ENCODE measurements at regions not wholly inside any gene's neighbourhood (a gene's known extent, or its start where the extent isn't known, plus 50 kb on each side); places are given as distances from the start of the nearest gene placed in this dataset.

DNA sequence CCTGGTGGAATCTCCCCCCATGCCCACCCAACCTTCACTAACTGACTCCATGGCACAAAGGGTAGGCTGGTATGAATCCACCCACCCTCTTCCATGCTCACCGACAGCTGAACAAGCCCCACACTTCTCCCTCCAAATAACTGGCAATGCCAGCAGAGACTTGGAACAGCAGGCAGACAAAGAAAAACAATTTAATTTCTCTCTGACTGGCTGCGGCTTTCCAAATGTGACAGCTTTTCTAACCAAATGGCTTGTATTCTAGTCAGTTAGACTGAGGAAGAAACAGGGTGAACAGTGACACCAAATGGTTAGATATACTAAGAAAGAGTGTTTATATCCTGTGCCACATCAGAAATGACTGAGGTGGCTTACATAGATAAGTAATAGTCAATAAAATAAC lies 199.3 kb upstream of the ADAMTS3 start:
- TF ChIP-seq, protein P1, sequence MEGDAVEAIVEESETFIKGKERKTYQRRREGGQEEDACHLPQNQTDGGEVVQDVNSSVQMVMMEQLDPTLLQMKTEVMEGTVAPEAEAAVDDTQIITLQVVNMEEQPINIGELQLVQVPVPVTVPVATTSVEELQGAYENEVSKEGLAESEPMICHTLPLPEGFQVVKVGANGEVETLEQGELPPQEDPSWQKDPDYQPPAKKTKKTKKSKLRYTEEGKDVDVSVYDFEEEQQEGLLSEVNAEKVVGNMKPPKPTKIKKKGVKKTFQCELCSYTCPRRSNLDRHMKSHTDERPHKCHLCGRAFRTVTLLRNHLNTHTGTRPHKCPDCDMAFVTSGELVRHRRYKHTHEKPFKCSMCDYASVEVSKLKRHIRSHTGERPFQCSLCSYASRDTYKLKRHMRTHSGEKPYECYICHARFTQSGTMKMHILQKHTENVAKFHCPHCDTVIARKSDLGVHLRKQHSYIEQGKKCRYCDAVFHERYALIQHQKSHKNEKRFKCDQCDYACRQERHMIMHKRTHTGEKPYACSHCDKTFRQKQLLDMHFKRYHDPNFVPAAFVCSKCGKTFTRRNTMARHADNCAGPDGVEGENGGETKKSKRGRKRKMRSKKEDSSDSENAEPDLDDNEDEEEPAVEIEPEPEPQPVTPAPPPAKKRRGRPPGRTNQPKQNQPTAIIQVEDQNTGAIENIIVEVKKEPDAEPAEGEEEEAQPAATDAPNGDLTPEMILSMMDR (IDR thresholded peaks at IDR 0.05): no peak
- TF ChIP-seq POLR2A (IDR thresholded peaks at IDR 0.05): no peak

Data from body of pancreas (tissue), 4 donors.